Hepatocyte (in vitro differentiated cells): ENCODE measurements at regions not wholly inside any gene's neighbourhood (a gene's known extent, or its start where the extent isn't known, plus 50 kb on each side); places are given as distances from the start of the nearest gene placed in this dataset.

ENCODE experiments used
- DNase-seq: peaks from one replicate; pipeline ENCODE4 v3.0.0-alpha.2; 2016; ENCODE audit warnings: low spot score
- H2AFZ ChIP-seq: fragments of 200-600 bp; sonication (generic); 2 replicates; pipeline ENCODE4 v1.6.0; 2016; ENCODE audit warnings: antibody characterized with exemption, mild to moderate bottlenecking
- H3K27ac ChIP-seq: fragments of 200-600 bp; sonication (generic); 2 replicates; pipeline ENCODE4 v1.5.1; 2016; ENCODE audit warnings: mild to moderate bottlenecking
- H3K27me3 ChIP-seq: fragments of 200-600 bp; sonication (generic); 2 replicates; pipeline ENCODE4 v1.6.1; 2016
- H3K36me3 ChIP-seq: fragments of 200-600 bp; sonication (generic); replicated peaks from 2 replicates; pipeline ENCODE4 v1.5.1; 2016; ENCODE audit warnings: low read depth; ENCODE audit not compliant: insufficient read depth
- H3K4me1 ChIP-seq: fragments of 200-600 bp; sonication (generic); 2 replicates; pipeline ENCODE4 v1.5.1; 2016; ENCODE audit warnings: mild to moderate bottlenecking, moderate library complexity; ENCODE audit not compliant: insufficient read depth
- H3K4me2 ChIP-seq: fragments of 200-600 bp; sonication (generic); 2 replicates; pipeline ENCODE4 v1.6.0; 2016
- H3K4me3 ChIP-seq: fragments of 200-600 bp; sonication (generic); 2 replicates; pipeline ENCODE4 v1.5.1; 2016; ENCODE audit warnings: mild to moderate bottlenecking
- H3K79me2 ChIP-seq: fragments of 200-600 bp; sonication (generic); 2 replicates; pipeline ENCODE4 v1.6.0; 2017; ENCODE audit warnings: mild to moderate bottlenecking
- H3K9me2 ChIP-seq: fragments of 200-600 bp; sonication (generic); replicated peaks from 2 replicates; pipeline ENCODE4 v1.6.0; 2017; ENCODE audit warnings: mild to moderate bottlenecking; ENCODE audit not compliant: insufficient read depth
- H3K9me3 ChIP-seq: fragments of 200-600 bp; sonication (generic); 2 replicates; pipeline ENCODE4 v1.5.1; 2016; ENCODE audit warnings: low read depth, mild to moderate bottlenecking
- H4K20me1 ChIP-seq: fragments of 200-600 bp; sonication (generic); 2 replicates; pipeline ENCODE4 v1.6.0; 2016; ENCODE audit warnings: mild to moderate bottlenecking; ENCODE audit not compliant: insufficient read depth, poor library complexity, severe bottlenecking
- EZH2 ChIP-seq: fragments of 200-600 bp; sonication (generic); IDR thresholded peaks from 2 replicates; pipeline ENCODE4 v1.6.1; 2016; ENCODE audit warnings: antibody characterized with exemption, mild to moderate bottlenecking, borderline replicate concordance
- EZH2phosphoT487 ChIP-seq: fragments of 200-600 bp; sonication (generic); IDR thresholded peaks from one replicate; pipeline ENCODE4 v1.6.1; 2018; ENCODE audit warnings: antibody characterized with exemption, mild to moderate bottlenecking, low read depth, moderate library complexity; ENCODE audit not compliant: unreplicated experiment, severe bottlenecking
- WGBS: methylation state at CpG from one replicate; pipeline ENCODE4 v1.1.6; 2016; ENCODE audit warnings: low lambda C conversion rate; ENCODE audit errors: missing lambda C conversion rate; 5-methylcytosine and 5-hydroxymethylcytosine counted together
- TF ChIP-seq, protein P1 (sequence below): fragments of 200-600 bp; sonication (generic); IDR thresholded peaks from 2 replicates; pipeline ENCODE4 v1.5.1; 2016; ENCODE audit warnings: antibody characterized with exemption, mild to moderate bottlenecking; ENCODE audit not compliant: poor library complexity

DNA sequence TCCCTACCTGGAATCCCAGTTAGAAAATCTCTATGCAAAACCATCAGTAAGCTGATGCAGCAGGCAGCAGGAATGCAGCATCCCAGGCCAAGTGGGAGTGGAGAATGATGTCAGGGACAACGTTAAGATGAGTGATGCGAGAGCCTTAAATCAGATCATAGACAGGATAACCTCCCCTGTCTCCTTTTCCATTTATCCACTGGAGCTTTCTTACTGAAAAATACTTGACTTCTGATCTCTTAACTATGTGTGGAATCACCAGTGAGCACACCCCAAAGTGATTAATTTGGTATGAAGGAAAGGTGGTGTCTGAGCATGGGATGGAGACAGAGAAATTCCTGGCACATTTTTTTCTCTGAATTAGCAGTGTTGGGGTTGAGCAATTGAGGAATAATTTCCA, 98.0 kb downstream of the RND3 start:
- Histone ChIP-seq H2AFZ (no peak overlapping the region), H3K4me2 (no peak overlapping the region), H3K4me3 (no peak overlapping the region), H3K36me3 (no peaks in the 10 kb centered on the region), H3K79me2 (no peaks in the 10 kb centered on the region), H4K20me1 (no peaks in the 10 kb centered on the region), H3K27ac (no peak overlapping the region), H3K4me1 (peaks cover 11% of the 10 kb centered on the region), H3K9me3 (peaks cover 7% of the 10 kb centered on the region), H3K27me3 (no peaks in the 10 kb centered on the region), H3K9me2 (no peaks in the 10 kb centered on the region)
- DNase-seq, result no peak
- TF ChIP-seq EZH2phosphoT487, result no peak
- no peak for TF ChIP-seq EZH2
- TF ChIP-seq, protein P1, sequence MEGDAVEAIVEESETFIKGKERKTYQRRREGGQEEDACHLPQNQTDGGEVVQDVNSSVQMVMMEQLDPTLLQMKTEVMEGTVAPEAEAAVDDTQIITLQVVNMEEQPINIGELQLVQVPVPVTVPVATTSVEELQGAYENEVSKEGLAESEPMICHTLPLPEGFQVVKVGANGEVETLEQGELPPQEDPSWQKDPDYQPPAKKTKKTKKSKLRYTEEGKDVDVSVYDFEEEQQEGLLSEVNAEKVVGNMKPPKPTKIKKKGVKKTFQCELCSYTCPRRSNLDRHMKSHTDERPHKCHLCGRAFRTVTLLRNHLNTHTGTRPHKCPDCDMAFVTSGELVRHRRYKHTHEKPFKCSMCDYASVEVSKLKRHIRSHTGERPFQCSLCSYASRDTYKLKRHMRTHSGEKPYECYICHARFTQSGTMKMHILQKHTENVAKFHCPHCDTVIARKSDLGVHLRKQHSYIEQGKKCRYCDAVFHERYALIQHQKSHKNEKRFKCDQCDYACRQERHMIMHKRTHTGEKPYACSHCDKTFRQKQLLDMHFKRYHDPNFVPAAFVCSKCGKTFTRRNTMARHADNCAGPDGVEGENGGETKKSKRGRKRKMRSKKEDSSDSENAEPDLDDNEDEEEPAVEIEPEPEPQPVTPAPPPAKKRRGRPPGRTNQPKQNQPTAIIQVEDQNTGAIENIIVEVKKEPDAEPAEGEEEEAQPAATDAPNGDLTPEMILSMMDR, result no peak
- 87% methylated on average over 2 of the region's 2 CpGs for WGBS

DNA sequence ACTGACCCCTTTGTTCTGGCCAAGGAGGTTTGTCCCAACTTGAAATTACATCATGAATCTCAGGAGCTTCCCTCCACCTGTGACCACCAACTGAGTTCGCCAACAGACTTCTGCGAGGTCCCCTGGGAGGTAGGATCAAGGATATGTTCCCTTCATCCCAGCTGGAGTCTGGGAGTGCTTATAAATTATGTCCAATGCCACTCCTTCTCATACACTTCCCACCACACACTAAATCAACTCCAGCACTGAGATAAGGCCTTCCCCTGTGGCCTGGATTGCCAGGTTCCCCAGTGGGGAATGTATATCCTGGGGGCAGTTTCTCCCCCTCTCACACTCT, 99.2 kb downstream of the RND3 start:
- no peak overlapping the region for H3K4me2 ChIP-seq
- no peak overlapping the region for H3K4me3 ChIP-seq
- no peaks in the 10 kb centered on the region for H3K79me2 ChIP-seq
- no peaks in the 10 kb centered on the region for H3K9me2 ChIP-seq
- no peak for TF ChIP-seq EZH2phosphoT487
- TF ChIP-seq, protein P1, result no peak
- TF ChIP-seq EZH2, result no peak
- H3K36me3 ChIP-seq, result no peaks in the 10 kb centered on the region
- H2AFZ ChIP-seq, result no peak overlapping the region
- H4K20me1 ChIP-seq, result no peaks in the 10 kb centered on the region
- DNase-seq, result no peak
- 90% methylated on average over 2 of the region's 2 CpGs for WGBS
- peaks cover 11% of the 10 kb centered on the region for H3K4me1 ChIP-seq
- H3K27me3 ChIP-seq, result no peaks in the 10 kb centered on the region
- no peak overlapping the region for H3K27ac ChIP-seq
- peaks cover 7% of the 10 kb centered on the region for H3K9me3 ChIP-seq

DNA sequence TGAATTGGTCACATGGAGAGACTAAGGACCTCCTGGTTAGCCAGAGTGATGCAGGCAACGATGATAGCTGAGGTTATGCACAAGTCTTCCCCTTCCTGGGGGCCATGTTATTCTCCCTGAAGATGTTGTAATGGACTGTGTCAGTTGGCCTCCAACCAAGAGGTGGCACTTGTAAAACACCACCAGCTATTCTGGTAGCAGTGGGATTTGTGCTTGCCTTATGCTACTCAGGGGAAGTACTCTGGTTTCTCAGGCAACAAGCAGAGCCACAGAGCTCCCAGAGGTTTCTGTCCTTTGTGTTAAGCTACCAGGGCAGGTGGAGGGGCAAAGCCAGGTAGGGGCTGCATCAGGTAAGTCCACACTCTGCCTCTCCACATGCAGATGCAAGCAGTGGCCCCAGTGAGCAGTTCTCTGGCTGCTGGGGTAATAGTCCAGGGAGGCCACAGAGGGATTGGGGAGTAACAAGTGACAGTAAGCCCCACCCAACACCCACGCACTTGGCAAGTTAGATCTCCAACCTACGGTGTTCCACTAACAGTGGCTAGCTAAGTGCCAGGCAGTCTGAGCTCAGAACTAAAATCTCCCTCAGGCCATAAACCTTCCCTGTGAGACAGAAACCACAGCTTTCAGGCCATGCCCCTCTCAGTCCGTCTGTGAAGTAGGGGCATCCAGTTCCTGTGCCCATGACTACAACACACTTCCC, 99.7 kb downstream of the RND3 start:
- H2AFZ ChIP-seq, result no peak overlapping the region
- TF ChIP-seq, protein P1, result no peak
- TF ChIP-seq EZH2phosphoT487 (no peak), EZH2 (no peak)
- H4K20me1 ChIP-seq, result no peaks in the 10 kb centered on the region
- no peak for DNase-seq
- H3K9me3 ChIP-seq, result peaks cover 7% of the 10 kb centered on the region
- H3K36me3 ChIP-seq, result no peaks in the 10 kb centered on the region
- no peaks in the 10 kb centered on the region for H3K79me2 ChIP-seq
- H3K27me3 ChIP-seq, result no peaks in the 10 kb centered on the region
- 78% methylated on average over 4 of the region's 4 CpGs for WGBS
- no peak overlapping the region for H3K27ac ChIP-seq
- no peak overlapping the region for H3K4me3 ChIP-seq
- no peak overlapping the region for H3K4me2 ChIP-seq
- peaks cover 11% of the 10 kb centered on the region for H3K4me1 ChIP-seq
- no peaks in the 10 kb centered on the region for H3K9me2 ChIP-seq

DNA sequence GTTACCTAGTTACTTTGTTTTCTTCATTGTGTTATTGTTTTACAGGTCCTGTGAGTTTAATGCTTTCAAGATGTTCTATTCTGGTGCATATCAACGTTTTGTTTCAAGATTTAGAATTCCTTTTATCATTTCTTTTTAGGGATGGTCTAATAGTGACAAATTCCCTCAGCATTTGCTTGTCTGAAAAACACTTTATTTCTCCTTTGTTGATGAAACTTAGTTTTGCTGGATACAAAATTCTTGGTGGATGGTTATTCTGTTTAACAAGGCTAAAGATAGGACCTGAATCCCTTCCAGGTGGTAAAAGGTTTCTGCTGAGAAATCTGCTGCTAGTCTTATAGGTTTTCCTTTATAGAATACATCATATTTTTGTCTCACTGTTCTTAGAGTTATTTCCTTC, 102.3 kb downstream of the RND3 start:
- Histone ChIP-seq H3K36me3 (no peaks in the 10 kb centered on the region), H3K4me1 (no peaks in the 10 kb centered on the region), H2AFZ (no peak overlapping the region), H3K9me2 (no peaks in the 10 kb centered on the region), H3K79me2 (no peaks in the 10 kb centered on the region), H4K20me1 (no peaks in the 10 kb centered on the region), H3K9me3 (peaks cover 7% of the 10 kb centered on the region), H3K4me2 (no peak overlapping the region), H3K4me3 (no peak overlapping the region), H3K27ac (no peak overlapping the region), H3K27me3 (no peaks in the 10 kb centered on the region)
- no peak for DNase-seq
- WGBS, result 61% methylated on average over 1 of the region's 1 CpG
- TF ChIP-seq, protein P1, result no peak
- TF ChIP-seq EZH2 (no peak), EZH2phosphoT487 (no peak)
